GM18507 (cell line): ENCODE measurements at regions not wholly inside any gene's neighbourhood (a gene's known extent, or its start where the extent isn't known, plus 50 kb on each side); places are given as distances from the start of the nearest gene placed in this dataset.

Experiments used
- DNase-seq: peaks from one replicate; pipeline ENCODE4 v3.0.0; 2011; ENCODE audit warnings: low read depth; ENCODE audit not compliant: insufficient read length; ENCODE audit errors: extremely low spot score
- FAIRE-seq: peaks from 2 replicates; lab custom pipeline; 2011; peaks lifted over from hg19 to GRCh38; lab: Jason Lieb, UNC

DNA sequence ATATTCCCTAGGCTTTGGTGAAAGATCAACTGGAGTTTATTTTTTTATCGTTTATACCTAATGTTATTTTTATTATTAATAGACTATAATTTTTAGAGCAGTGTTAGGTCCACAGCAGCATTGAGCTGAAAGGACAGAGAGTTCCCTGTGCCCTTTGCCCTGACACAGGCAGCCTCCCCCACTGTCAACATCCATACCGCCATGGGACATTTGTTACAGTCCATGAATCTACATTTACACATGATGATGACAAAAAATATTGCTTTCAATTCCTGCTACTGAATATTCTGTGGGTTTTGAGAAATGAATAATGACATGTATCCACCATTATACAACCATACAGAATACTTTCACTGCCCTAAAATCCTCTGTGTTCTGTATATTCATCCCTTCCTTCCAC lies 1297.5 kb upstream of the SORCS1 start:
- no peak for DNase-seq
- FAIRE-seq: no peak

GRCh38 chr10:108454793-108455192 lies 1290.3 kb upstream of the SORCS1 start:
- FAIRE-seq (no peak), DNase-seq (no peak)

- FAIRE-seq: no peak
- no peak for DNase-seq
These were observed 1289.7 kb upstream of the SORCS1 start for GRCh38 chr10:108454224-108454623.

- DNase-seq: no peak
- FAIRE-seq: no peak
These were observed 1288.7 kb upstream of the SORCS1 start for GRCh38 chr10:108453166-108453565.

DNA sequence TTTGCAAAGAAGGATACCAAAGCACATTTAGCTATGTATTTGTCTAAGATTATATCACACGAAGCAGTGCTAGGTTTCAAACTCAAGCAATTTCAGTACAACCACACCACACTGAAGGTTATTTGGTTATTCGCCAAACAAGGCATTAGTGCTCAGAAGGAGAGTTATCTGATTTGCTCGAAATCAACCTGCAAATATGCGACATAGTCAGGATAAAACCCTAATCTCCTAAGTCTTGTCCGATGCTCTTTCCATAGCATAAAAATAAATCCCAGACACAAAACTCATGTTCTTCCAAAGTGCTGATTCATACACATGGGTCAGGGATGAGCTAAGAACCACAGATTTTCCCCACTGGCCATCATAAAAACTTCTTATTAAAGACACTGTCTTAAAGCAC lies 1288.0 kb upstream of the SORCS1 start:
- no peak for FAIRE-seq
- no peak for DNase-seq

DNA sequence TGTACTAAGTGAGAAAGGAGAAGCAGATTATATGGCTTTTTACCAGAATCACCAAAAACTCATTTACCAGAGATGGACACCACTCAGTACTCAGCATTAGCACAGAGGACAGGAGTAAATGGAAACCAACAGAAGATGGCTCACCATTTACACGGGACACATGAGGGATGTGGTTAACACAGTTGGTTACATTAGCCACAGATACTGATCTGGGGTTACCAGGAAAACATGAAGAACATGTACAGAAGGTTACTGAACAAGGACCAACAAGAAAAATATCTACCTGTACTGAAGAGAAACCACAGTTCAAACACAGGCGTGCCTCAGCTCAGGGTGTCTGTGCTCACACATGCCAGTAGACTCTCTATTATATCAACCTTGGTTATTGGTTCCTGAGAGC lies 1285.8 kb upstream of the SORCS1 start:
- FAIRE-seq: no peak
- DNase-seq: no peak

DNA sequence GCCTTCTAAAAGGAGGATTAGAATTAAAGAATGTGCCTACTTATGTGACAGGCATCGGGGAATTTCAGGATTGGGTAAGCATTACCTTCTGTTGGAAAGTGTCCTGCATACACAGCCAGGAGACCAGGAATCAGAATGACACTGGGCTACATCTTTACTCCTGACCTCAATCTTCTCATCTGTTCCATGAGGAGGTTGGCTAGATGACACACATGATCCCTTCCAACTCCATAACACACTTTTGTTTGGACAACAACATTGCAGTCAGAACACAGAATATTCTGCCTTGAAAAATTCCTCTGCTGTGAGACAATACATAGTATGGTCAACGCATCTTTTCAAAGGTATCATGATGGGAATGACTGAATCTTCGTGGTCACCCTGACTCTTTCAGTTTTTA lies 1281.2 kb upstream of the SORCS1 start:
- FAIRE-seq: no peak
- DNase-seq: no peak

GRCh38 chr10:108443636-108444035 lies 1279.1 kb upstream of the SORCS1 start:
- FAIRE-seq (no peak), DNase-seq (no peak)

GRCh38 chr10:108439397-108439796 lies 1274.9 kb upstream of the SORCS1 start:
- FAIRE-seq: no peak

GRCh38 chr10:108436096-108436495 lies 1271.6 kb upstream of the SORCS1 start:
- no peak for FAIRE-seq
- DNase-seq: no peak

More at GRCh38 chr10:108439397-108439796, 1274.9 kb upstream of the SORCS1 start:
- no peak for DNase-seq

- FAIRE-seq (no peak), DNase-seq (no peak)
These were observed 1270.2 kb upstream of the SORCS1 start for GRCh38 chr10:108434559-108435252.

DNA sequence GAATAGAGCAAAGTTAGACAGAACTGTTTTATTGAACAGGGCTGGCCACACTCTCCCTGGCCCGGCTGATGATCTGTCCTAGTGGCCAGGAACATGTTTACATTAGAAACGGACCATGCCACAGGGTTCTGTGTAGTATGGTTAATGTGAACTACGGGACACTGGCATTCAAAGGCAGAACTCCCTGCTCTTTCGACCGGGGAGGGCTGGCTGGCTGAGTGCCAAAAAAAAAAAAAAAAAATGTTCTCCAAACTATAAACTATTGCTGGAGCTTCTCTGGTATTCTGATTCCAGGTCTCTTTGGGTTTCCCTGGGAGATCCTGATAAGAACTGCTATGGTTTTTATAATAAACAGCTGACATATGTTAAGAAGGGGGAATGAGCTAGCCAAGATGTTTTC lies 1262.6 kb upstream of the SORCS1 start:
- FAIRE-seq (no peak), DNase-seq (no peak)

GRCh38 chr10:108425283-108425964 lies 1260.9 kb upstream of the SORCS1 start:
- FAIRE-seq (no peak), DNase-seq (no peak)

- no peak for FAIRE-seq
- no peak for DNase-seq
These were observed 1260.2 kb upstream of the SORCS1 start for GRCh38 chr10:108424656-108425055.

GRCh38 chr10:108422286-108422685 lies 1257.8 kb upstream of the SORCS1 start:
- DNase-seq (no peak), FAIRE-seq (no peak)

DNA sequence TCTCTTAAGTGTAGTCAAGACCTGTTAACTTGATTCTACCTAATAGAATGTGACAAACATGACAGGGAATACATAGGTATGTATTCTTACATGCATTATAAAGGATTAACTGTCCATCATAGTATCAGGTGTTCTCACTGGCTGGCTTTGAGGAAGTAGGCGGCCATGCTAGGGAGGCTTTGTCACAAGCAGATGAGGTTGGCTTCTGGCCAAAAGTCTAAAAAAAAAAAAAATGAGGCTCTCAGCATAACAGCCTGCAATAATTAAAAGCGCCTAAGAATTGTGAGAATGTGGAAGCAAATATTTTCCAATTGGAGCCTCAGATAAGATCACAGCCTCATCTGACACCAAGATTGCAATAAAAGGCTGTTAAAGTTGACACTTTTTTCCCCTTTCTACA lies 1256.8 kb upstream of the SORCS1 start:
- no peak for FAIRE-seq
- no peak for DNase-seq

DNA sequence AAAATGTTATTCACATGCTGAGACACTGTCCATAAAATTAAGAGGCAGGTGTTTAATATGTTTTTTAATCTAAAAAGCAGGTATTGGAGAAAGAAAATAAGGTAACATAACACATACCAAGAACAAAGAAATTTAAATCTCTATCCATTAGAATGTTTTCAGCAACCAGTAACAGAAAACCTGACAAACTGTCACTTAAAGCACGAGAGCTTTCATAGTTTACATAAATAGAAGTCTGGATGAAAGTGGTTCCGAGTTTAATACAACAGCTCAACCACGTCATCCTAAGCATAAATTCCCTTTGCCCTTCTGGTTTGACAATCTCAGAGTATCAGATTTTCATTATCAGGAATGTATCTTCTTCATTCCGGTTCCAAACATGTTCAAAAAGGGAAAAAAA lies 1249.4 kb upstream of the SORCS1 start:
- DNase-seq (no peak), FAIRE-seq (no peak)

DNA sequence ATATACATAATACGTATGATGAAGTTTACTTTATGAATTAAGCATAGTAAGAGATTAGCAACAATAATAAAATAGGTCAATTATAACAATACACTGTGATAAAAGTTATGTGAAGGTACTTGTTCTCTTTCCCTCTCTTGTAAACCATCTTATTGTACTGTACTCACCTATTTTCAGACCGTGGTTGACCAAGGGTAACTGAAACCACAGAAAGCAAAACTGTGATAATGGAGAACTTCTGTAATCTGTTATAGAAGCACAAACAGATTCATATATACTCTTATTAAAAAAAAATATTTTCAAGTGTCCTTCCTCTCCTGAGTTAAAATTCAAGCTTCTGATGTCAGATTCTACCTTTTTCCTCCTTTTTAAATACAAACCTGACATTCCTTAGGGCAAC lies 1247.8 kb upstream of the SORCS1 start:
- no peak for FAIRE-seq
- no peak for DNase-seq

DNA sequence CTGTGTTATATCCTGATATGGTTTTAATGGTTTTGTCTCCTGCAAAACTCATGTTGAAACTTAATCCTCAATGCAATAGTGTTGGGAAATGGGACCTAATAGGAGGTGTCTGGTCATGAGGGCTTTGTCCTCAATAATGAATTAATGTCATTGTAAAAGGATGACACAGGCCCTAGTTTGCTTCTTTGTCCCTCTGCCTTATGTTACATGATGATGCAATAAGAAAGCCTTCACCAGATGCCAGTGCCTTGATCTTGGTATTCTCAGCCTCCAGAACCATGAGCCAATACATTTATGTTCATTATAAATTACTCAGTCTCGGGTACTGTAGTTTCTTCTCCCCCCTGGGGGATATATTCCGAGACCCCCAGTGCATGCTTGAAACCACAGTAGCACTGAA lies 1247.4 kb upstream of the SORCS1 start:
- DNase-seq (no peak), FAIRE-seq (no peak)

- DNase-seq: no peak
- no peak for FAIRE-seq
These were observed 1246.7 kb upstream of the SORCS1 start for GRCh38 chr10:108411206-108411605.

DNA sequence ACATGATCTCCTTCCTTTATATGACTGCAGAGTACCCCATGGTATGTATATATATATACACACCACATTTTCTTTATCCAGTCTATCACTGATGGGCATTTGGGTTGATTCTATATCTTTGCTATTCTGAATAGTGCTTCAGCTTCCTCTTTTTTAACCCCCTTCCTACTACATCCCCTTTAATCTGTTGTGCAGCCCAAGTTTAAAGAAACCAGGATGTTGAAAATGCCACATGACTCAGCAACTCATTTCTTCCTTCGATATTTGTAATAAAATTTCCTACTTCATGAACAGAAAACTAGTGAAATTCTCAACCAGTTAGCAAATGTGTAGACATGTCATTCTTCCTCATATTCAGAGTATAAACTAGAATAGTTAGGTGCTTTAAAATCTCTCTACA lies 1245.7 kb upstream of the SORCS1 start:
- FAIRE-seq (no peak), DNase-seq (no peak)
